HG03139 (cell line): ENCODE measurements at regions not wholly inside any gene's neighbourhood (a gene's known extent, or its start where the extent isn't known, plus 50 kb on each side); places are given as distances from the start of the nearest gene placed in this dataset.
"Not testable (repeated sequence)": the region's sequence is repeated elsewhere in the genome, so short reads cannot be mapped to it uniquely, and the experiment has no call there.

Source experiments
- ATAC-seq: cut with Tn5 transposase; IDR thresholded peaks from one replicate; pipeline ENCODE4 v1.9.1; 2021; ENCODE audit not compliant: unreplicated experiment

DNA sequence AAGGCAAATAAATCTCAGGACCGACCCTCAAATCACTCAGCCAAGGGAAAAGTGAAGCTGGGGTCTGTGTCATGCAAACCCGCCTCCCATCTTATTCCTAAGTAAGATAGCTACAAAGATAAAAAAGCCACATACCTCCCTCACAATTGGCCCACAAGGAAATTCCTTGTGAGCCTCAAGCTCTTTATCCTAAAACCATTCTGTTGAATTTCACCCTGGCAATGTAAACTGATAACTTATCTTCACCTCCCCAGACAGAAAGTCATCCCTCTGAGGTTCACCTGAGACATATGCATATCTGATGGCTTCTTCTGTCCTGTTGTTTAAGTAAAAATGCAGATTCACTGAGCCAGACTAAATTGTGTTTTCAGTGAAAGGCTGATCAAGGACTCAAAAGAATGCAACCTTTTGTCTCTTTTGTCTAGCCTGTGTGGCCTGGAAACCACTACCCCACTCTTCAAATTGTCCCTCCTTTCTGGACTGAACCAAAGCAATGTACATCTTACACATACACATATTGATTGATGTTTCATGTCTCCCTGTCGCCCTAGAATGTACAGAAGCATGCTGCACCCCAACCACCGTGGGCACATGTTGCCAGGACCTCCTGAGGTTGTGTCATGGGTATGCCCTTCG is 91.3 kb downstream of the MFAP3L start:
- ATAC-seq: no peak

DNA sequence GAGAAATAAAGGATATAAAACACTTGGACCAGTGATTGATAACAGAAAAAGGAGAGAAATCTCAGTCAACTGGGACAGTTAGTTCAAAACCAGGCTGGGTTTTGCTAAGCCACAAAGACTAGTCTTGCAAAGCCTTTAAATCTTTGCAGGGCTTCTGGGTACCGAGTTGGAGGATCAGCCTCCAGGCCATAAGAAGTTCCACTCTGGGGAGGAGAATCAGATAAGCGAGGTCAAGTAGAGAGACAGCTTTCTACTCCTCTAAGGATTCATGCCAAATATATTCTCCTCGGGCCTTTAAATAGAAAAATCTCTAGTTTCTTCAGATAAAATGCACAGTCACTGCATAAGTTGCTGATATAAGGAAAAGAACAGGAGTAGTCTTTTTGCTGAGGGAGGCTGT is 92.7 kb downstream of the MFAP3L start:
- no peak for ATAC-seq

DNA sequence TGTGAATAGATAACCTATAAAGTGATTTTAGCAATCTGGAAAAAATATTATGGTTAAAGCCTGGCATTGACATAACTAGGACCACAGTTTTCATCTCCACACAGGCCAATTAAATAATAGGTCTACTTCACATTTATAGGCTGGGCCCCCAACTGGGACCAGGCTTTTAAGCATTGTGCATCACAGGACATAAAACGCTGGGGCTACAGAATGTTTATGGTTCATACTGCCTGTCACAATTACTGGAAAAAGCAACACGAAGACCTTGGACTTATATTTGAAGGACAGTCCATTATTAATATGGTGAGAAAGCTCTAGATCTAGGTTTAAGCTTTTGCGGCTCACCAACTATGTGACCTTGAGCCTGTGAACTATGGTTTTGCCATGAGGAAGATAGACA is 94.2 kb downstream of the MFAP3L start:
- no peak for ATAC-seq

DNA sequence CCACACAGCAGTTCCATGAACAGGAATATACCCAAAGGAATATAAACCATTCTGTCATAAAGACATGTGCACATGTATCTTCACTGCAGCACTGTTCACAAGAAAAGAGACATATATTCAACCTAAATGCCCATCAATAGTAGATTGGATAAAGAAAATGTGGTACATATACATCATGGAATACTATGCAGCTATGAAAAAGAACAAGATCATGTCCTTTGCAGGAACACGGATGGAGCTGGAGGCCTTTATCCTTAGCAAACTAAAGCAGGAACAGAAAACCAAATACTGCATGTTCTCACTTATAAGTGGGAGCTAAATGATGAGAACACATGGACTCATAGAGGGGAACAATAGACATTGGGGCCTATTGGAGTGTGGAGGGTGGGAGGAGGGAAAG is 95.4 kb downstream of the MFAP3L start:
- ATAC-seq: not testable (repeated sequence)

DNA sequence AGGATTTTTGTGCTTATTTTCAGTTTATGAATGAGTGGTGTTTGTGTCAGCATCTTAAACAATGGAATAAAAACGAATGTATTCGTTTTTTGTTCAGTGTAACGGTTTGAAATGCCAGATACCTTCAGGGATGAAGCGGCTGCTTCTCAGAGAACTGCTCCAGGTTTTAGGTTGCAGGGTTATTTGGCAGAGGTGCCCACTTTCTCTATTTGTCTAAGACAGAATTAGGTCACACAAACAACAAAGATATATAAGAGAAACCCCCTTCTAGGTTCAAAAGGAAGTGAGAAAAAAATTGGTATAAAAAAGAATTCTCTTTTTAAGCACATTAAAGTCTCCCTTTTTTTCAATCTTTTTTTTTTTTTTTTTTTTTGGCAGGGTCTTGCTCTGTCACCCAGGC is 98.9 kb downstream of the MFAP3L start:
- ATAC-seq: no peak

DNA sequence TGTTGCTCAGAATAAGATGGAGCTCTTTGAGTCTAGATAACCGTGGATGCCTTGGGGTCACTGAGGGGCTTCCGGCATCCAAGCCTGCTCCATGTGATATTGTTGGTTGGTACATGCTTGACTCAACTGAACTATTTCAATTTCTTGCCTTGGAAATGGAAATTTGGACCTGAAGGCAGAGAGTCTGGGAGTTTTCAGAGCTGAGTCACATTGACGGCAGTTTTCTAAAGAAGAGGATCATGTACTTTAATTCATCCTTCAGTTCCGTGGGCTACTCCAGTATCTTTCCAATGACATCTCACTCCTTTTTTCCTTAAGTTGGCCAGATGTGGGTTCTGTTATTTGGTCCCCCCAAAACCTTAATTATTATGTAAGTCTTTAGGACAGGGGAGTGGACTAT is 100.5 kb downstream of the MFAP3L start:
- no peak for ATAC-seq

DNA sequence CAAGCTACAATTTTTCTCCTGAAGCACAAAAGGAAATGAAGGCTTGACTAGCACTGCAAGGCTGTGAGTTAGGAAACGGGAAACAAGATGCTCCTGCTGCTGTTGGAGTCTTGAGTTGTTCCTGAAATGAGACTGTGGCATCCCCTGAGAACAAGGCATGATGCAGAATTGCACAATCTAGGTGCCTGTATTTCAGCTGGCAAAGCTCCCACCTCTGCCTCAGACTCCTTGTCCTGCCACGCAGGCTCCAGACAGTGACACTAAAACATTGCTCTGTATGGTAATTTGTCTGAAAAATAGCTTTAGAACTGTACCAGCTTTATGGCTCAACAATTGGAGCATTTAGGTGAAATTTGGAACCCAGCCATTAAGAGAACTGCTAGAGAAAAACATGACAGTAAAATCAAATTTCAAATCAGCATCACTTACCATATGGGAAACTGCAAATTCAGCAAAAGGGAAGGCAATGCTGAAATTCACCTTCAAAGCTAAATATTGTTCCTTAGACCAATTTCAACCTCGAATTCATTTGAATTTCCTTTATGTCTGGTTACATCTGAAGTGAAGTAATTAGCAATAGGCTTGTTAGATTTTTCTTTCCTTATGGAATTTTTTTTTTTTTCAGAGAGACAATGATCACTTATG is 103.4 kb downstream of the MFAP3L start:
- ATAC-seq: no peak

DNA sequence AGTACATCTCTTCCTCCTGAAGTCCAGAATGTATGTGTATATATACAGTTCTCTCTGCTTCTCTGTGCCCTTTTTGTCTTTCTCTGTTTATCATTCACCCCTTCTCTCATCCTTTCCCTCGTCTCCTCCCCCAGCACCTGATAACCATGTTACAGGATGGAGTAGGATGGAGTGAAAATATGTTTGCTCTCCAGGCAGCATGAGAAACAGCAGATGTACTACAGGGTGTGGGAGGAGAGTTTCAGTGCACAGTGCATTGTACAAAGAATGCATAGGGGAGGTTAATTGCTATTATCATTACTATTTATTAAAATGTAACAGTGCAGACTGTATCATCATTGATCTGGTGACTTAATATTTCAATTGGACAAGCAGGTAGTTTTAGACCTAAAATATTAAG is 104.5 kb downstream of the MFAP3L start:
- no peak for ATAC-seq

DNA sequence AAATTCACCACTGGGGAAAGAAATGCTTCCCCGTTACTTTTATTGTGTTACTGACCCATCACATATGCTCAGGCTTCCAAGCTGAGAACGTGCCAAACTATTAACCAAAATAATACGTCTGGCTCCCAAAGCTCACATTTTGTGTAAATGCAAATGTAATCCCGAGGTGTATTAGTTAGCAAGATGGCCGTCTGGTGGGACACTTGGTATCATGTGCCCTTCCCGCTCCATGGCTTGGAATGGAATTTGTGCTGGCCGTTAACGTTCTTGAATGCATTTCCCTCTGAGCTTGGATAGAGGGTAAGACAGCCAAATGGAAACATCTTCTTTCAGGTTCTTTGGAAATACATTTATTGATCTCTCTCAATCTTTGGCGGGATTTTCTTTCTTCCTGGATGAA is 105.0 kb downstream of the MFAP3L start:
- no peak for ATAC-seq

DNA sequence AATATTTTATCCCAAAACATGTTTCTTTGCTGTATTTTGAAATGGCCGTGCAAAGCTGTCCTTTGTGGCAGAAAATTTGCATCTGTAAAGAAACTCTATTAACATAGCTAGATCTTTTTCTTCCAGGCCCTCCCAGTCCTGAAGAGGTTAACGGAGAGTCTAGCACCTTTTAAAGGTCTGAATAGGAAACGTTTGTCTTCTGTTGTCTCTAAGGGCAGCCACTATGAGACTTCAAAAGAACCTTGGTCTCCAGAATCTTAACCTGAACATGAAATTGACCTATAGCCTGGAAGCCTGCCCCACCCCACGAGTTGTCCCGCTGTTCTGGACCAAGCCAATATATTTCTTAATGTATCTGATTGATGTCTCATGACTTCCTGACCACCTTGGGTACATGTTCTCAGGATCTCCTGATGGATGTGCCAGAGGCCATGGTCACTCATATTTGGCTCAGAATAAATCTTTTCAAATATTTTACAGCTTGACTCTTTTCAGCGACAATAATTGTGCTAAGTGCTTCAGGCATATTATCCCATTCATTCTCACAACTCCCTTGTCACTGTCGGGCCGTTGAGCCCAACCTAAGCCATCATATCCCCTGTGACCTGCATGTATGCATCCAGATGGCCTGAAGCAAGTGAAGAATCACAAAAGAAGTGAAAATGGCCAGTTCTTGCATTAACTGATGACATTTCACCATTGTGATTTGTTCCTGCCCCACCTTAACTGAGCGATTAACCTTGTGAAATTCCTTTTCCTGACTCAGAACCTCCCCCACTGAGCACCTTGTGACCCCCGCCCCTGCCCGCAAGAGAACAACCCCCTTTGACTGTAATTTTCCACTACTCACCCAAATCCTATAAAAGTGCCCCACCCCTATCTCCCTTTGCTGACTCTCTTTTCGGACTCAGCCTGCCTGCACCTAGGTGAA is 106.7 kb downstream of the MFAP3L start:
- ATAC-seq: not testable (repeated sequence)

DNA sequence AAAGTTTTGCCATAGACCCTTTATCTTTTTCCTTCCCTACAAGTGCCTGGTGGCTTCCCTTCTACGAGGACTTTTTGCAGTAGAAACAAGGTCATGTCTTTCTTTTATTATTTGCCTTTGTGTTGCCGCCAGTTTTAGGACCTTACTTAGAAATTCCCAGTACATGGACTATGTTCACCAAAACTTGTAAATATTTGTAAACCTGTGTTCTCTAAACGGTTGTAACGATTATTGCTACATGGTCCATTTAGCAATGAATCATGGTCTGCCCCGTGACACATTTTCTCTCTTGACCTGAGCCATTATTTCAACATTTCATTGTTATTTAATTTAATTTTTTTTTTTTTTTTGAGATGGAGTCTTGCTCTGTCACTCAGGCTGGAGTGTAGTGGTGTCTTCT is 110.7 kb downstream of the MFAP3L start:
- ATAC-seq: no peak

DNA sequence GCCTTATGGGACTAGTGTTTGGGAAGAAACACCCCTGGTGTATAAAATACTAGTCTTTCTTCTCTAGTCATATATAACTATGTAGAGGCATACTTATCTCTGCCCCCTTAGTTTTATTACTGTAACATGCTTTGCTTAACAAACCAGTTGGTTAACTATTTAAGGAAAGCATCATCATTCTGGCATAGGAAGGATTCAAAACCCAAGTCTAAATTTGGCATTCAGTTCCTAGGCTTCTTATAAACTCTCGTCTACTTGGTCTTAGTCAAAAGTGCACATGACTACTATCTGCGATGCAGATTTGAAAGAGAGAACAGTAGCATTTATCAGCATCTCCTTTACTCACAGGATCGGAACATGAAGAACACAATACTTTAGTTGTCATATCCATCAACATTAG is 111.3 kb downstream of the MFAP3L start:
- no peak for ATAC-seq

DNA sequence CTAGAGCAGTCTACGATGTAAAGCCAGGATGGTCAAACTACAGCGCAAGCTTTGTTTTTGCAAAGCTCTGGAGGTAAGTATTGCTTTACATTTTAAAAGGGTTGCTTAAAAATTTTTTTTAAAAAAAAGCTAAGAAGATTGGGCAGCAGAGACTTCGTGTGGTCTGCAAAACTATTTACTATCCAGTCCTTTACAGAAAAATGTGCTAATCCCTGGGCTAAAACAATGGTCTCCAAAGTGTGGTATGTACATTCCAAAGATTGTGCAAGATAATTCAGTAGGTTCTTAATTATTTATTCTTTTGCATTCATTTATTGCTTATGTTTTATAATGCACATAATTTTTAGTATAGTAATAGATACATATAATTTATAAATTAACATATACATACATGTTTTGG is 113.2 kb downstream of the MFAP3L start:
- ATAC-seq: no peak

DNA sequence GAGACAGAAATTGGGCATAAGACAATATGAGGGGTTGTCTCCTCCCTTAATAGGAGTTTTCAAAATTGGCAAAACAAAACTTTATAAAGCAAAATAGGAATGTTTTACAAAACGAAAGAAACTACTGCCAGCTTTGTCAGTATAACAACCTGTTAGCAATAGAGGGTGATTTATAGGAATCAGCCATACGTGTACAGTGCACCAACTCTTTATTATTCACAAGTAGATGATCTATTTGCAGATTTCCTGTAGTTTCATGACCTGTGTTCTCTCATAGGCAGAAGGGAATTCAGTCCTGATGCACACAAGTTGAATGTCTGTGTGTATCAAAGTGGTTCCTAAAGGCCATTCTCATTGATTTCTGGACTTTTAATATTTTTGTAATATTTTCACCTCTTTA is 116.3 kb downstream of the MFAP3L start:
- no peak for ATAC-seq

DNA sequence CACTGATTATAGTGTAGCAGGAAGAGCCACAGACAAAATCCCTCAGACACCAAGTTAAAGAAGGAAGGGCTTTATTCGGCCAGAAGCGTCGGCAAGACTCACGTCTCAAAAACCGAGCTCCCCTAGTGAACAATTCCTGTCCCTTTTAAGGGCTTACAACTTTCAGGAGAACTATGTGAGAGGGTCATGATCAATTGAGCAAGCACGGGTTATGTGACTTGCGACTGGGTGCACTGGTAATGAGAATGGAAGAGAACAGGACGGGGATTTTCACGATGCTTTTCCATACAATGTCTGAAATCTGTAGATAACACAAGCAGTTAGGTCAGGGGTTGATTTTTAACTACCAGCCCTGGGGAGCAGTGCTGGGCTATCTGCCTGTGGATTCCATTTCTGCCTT is 116.7 kb downstream of the MFAP3L start:
- no peak for ATAC-seq

DNA sequence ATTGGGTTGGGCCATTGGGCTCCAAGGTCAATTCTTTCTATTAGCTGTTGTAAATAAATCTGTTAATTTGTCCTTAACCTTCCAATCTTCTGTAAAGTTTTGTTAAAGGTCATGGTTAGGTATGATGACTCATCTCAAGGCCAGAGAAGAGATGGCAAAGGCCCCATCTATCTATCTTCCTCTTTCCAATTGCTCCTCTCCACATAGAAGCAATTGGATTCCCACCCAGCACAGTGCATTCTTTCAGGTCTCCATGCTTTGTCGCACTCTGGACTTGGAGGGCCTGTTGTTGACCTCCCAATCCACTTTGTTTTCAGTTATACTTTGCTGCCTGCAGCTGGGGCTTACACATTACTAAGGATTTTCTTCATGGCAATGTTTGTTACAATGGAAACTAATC is 118.5 kb downstream of the MFAP3L start:
- ATAC-seq: no peak

DNA sequence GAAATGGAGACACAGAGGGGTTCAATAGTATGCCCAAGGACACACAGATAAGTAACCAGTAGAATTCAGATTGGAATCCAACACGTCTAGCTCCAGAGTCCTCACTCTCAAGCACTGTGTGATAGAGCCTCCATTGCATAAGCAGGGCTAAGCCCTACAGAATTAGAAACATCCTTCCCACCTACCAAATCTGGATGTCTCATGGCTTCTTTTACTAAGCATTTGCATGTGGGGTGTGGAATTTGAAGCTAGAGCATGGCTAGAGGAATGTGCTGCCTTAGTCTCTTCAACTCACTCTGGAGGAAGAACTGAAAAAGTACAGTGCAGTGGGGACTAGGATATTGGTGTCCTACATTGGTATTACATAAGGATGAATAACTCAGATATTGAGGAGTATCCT is 119.4 kb downstream of the MFAP3L start:
- ATAC-seq: no peak

DNA sequence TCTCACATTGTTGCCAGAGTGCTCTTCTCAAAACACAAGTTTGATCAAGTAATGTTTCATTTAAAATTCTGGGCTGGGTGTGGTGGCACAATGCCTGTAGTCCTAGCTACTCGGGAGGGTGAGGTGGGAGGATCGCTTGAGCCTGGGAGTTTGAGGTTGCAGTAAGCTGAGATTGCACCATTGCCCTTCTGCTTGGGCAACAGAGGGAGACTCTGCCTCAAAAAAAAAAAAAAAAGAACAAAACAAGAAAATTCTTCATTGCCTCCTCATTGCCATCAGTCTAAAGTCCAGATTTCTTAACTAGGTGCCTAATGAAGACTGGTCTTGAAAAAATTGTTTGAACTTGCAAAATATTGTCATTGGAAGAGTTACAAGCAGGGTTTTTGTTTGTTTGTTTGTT is 120.1 kb downstream of the MFAP3L start:
- no peak for ATAC-seq

DNA sequence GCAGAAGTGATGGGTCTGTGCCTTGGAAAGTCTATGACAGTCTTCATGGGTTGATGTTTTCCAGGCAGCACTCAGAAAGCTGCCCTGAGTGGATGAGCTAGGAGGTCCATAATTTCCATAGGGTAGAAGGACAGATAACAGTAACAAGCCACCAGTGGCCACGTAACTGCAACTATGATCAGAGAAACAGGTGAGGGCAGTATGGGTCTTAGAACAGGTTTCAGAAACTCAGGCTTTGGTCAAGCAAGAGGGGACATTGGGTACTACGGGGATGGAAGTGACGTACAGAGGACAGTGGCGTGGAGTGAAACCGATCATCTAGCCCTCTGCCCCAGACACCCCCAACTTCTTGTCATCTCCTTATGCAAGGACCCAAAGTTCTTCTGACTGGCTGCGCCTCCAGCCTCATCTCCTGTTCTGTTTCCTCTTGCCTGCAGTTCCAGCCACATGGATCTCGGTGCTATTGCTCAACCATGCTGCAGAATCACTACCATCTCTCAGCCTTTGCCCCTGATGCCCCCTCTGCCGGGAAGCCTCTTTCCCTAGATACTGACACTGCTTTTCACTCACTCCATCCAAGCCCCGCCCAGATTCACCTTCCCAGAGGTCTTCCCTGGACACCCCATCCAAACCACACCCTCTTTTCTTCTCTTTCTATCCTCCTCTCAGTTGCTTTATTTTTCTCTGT is 123.4 kb downstream of the MFAP3L start:
- no peak for ATAC-seq

DNA sequence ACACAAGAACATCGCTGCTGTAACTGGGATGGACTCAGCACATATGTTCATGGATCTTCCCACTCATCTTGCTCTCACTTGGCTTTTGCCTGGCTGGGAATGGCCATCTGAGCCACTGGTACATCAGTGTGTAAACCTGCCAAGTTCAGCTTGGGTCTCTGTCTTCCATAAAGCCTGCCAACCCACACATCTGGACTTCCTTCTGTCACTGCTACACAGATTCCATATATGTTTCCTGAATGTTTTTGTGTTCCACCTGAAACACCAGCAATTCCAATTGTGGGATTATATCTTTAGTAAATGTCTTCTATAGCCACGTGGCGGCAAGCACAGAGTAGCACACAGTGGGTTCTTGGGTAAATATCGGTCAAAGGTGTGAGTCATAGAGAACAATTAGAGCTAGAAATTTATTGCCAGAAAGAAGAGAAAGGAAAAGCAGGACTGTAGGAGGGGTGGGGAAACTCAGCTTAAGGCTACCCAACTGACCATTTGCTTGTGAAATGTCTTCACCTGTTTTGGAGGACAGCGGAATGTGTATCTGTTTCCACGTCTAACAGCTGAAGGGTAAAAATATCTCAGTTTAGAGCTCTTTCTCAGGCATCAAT is 125.9 kb downstream of the MFAP3L start:
- ATAC-seq: no peak

DNA sequence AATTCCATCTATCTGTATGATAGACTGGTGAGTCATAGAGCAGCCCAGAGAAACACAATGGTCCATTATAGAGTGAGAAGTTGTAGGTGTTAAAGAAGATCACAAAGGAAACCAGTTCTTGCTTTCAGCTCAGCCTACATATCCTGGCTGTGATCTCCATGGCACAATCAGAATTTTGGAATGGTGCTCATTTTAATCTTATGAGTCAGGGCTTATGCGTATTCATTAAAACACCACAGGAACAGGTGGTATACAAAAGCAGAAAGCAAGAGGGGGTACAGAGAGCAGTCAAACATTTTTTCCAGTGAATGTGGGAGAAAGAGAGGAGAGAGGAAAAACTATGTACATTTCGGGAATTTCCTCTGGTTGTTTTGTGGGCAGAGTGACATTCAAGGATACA is 126.9 kb downstream of the MFAP3L start:
- no peak for ATAC-seq
